GM23248 (cell line): ENCODE measurements at regions not wholly inside any gene's neighbourhood (a gene's known extent, or its start where the extent isn't known, plus 50 kb on each side); places are given as distances from the start of the nearest gene placed in this dataset.

Source experiments
- EZH2 ChIP-seq: fragments of 200-600 bp; sonication (generic); IDR thresholded peaks from 2 replicates; pipeline ENCODE4 v1.6.1; 2018; ENCODE audit warnings: antibody characterized with exemption, mild to moderate bottlenecking; ENCODE audit not compliant: insufficient read depth, poor library complexity, severe bottlenecking
- EZH2phosphoT487 ChIP-seq: fragments of 200-600 bp; sonication (generic); IDR thresholded peaks from 2 replicates; pipeline ENCODE4 v1.6.1; 2018; ENCODE audit warnings: antibody characterized with exemption, moderate library complexity, mild to moderate bottlenecking, low read depth; ENCODE audit not compliant: insufficient read depth

- TF ChIP-seq EZH2 (no peak), EZH2phosphoT487 (no peak)
Measured at GRCh38 chrY:8536277-8536676, 801.0 kb upstream of the TSPY4 start.
